SW480 (cell line): ENCODE measurements at regions not wholly inside any gene's neighbourhood (a gene's known extent, or its start where the extent isn't known, plus 50 kb on each side); places are given as distances from the start of the nearest gene placed in this dataset.
"Not testable (repeated sequence)": the region's sequence is repeated elsewhere in the genome, so short reads cannot be mapped to it uniquely, and the experiment has no call there.

Experiments
- DNase-seq: peaks from one replicate; pipeline ENCODE4 v3.0.0-alpha.2; 2016; ENCODE audit warnings: low spot score

- DNase-seq = no peak
Observed at GRCh38 chr3:161600173-161600572, 103.6 kb downstream of the OTOL1 start.

DNA sequence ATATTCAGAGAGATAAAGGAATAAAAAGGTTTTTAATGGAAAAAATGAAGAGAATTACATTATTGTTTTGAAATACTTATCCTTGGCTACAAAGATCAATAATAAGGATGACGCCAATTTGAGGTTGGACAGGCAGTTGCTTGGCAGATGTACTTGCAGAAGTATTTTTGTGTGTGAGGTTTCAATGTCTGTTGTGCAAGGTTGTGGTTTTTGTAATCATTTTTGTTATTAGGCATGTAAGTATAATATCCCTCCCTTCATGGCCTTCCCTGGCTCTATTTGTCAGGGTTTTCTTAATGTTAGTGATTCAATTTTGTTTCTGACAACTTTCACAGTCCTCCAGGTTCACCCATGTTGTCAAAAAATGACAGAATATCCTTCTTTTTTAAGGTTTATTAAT, 105.9 kb downstream of the OTOL1 start:
- DNase-seq = no peak

DNA sequence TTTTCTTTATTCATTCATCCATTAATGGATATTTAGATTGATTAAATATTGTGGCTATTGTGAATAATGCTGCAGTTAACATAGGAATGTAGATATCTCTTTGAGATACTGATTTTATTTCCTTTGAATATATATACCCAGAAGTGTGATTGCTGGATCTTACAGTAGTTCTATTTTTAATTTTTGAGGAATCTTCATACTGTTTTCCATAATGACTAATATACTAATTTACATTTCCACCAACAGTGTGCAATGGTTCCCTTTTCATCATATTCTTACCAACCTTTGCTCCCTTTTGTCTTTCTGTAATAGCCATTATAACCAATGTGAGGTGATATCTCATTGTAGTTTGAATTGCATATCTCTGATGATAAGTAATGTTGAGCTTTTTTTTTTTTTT, 106.3 kb downstream of the OTOL1 start:
- DNase-seq = no peak

GRCh38 chr3:161607056-161607455, 110.4 kb downstream of the OTOL1 start:
- DNase-seq = no peak

DNA sequence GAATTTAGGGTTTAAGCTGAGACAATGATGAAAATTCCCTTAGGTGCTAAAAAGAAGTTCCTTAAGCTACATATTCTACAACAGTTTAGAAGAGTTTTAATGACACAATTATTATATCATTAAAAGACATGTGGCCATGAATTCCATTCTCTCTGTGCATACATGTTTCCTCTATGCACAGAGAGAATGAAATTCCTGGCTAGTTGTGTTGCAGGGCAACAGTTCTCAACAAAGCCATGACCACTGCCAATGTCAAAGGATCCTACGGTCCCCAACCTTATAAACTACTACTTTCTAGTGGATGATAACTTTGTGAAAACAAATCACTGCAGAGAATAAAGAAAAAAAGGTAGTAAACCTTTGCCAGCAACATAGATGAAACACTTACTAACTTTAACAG, 122.7 kb downstream of the OTOL1 start:
- no peak for DNase-seq

DNA sequence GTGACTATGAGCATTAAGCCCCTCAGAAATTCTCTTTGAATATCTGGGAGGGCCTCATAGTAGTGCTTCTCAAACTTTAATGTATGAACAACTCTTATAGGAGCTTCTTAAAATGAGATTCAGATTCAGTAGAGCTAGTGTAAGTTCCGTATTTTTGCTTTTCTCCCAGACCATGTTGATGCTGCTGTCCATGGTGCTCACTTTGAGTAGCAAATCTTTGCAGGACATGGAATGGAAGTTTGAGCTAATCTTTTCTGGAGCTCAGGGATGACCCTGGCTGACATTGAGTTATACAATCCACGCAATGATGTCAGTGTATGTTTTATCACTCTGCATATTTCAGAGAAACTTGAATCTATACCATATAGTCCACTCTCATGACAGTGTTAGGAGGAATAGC, 134.2 kb downstream of the OTOL1 start:
- DNase-seq = no peak

DNA sequence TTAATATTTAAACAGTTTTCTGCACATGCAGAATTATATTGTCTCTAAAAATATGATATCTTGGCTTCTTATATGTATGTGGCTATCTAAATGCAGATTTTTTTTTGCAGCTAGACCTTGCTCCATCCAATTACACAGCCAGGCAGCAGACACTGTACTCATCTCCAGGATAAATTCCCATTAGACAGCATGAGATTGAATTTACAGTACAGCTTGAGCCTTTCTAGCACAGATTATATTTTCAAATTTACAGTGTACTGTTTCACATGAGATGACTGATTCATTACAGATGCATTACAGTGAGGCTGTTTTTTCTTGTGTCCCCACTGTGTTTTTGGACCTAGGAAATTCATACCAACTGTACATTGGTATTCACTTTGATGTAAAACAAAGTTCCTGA, 134.9 kb downstream of the OTOL1 start:
- no peak for DNase-seq

DNA sequence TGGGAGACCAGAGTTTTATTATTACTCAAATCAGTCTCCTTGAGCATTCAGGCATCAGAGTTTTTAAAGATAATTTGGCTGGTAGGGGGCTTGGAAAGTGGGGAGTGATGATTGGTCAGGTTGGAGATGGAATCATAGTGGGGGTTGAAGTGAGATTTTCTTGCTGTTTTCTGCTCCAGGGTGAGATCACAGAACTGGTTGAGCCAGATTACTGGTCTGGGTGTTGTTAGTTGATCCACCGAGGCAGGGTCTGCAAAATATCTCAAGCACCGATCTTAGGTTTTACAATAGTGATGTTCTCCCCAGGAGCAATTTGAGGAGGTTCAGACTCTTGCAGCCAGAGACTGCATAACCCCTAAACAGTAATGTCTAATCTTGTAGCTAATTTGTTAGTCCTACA, 141.0 kb downstream of the OTOL1 start:
- no peak for DNase-seq

- DNase-seq = not testable (repeated sequence)
Observed at GRCh38 chr3:161639095-161639494, 142.5 kb downstream of the OTOL1 start.

- no peak for DNase-seq
Observed at GRCh38 chr3:161640181-161640580, 143.6 kb downstream of the OTOL1 start.

GRCh38 chr3:161641287-161641686, 144.7 kb downstream of the OTOL1 start:
- DNase-seq = no peak

DNA sequence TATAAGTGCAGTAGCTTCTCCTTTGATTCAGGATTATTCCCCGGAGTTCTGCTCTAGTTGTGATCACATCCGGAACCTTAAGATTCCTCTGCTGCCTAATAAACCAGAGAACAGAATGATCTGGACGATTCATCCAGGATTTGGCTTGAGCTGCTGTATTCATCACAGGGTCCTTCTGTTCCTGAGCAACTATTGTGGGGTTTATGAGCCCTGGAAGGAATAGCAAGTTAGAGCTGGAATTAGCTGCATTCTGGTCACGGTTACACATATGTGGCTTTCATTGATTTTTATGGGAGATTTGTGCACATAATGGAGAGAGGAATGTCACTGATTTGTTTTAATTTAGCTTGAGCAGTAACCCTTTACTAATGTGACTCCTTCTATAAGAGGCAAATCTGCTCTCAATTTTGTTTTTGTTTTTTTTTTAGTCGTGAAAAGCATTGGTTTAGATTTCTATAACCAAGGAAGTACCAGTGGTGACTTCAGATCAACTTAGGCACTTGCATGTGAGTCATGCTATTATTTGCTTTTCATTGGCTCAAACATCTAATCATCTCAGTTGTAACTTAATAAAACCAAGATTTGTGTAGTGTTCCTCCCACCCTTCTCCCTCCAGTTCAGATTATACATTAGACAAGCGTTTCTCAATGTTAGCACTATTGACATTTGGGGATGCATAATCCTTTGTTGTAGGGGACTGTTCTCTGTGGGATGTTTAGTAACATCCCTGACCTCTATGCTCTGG, 148.5 kb downstream of the OTOL1 start:
- no peak for DNase-seq

- no peak for DNase-seq
Observed at GRCh38 chr3:161647936-161648470, 151.4 kb downstream of the OTOL1 start.

DNA sequence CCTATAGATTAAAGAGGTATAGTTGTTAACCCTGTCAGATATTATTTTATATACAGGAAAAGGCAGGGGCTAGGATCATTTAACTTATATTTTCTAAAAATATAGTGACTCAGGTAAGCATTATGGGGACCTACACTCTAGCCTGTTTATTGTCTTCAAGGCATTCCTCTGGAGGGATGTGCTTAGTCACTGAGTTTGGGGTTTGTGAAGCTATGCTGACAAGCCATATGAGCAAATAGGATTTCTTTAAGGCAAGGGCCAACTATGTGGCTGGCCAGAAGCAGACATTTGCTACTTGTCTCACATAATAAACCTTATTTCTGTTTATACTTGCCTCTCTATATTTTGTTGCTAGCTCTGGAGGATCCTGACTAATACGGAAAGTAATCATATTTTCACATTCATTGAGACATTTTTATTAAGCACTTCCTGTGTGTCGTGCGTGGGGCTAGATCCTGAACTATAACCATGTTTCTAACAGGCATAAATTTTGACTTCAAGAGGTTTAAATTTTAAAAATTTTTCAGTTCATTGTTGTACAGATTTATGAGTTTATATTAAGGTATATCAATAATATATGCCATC, 153.4 kb downstream of the OTOL1 start:
- no peak for DNase-seq

DNA sequence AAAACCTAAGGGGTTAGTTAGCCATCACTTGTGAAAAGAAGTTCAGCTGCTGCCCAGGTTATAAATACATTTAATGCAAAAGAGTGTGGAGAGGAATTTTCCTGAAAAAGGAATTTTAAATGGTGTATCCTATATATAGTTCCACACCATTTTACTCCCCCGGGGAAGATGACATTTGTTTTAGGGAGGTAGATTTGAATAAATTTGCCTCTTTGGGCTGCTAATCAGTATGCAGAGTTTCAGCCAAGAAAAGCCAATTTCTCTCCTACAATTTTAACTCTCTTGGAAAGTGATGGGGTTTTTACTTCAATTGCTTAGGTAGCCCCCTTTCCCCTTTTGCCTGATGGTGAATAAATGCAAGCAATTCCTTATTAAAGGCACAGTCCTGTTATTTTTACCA, 161.2 kb downstream of the OTOL1 start:
- no peak for DNase-seq

GRCh38 chr3:161671141-161671540, 174.5 kb downstream of the OTOL1 start:
- no peak for DNase-seq

DNA sequence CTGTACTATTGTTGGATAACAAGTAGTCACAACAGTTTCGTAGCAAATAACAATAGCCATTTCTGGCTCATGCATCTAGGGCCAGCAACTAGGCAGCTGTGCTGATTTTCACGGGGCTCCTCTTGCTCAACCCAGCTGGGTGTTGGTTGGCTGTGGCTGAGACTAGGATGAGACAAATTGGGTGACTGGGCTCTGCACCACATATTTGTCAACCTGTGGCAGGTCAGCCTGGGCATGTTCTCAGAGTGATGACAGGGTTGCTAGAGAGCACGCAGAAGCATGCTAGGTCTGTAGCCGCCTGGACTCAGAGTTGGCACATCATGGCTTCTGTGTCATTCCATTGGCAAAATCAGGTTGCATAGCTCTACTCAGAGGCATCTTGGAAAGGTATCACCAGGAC, 175.9 kb downstream of the OTOL1 start:
- no peak for DNase-seq

- no peak for DNase-seq
Observed at GRCh38 chr3:161673866-161674265, 177.3 kb downstream of the OTOL1 start.

- DNase-seq = no peak
Observed at GRCh38 chr3:161674402-161674801, 177.8 kb downstream of the OTOL1 start.

- not testable (repeated sequence) for DNase-seq
Observed at GRCh38 chr3:161681831-161682230, 185.2 kb downstream of the OTOL1 start.

DNA sequence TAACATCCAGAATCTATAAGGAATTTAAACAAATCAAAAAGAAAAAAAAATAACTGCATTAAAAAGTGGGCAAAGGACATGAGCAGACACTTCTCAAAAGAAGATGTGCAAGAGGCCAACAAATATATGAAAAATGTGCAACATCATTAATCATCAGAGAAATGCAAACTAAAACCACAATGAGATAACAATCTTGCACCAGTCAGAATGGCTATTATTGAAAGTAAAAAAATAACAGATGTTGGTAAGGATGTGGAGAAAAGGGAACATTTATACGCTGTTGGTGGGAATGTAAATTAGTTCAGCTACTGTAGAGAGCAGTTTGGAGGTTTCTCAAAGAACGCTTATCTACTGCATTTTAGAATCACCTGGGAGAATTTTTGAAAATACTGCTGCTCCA, 186.1 kb downstream of the OTOL1 start:
- DNase-seq = no peak

DNA sequence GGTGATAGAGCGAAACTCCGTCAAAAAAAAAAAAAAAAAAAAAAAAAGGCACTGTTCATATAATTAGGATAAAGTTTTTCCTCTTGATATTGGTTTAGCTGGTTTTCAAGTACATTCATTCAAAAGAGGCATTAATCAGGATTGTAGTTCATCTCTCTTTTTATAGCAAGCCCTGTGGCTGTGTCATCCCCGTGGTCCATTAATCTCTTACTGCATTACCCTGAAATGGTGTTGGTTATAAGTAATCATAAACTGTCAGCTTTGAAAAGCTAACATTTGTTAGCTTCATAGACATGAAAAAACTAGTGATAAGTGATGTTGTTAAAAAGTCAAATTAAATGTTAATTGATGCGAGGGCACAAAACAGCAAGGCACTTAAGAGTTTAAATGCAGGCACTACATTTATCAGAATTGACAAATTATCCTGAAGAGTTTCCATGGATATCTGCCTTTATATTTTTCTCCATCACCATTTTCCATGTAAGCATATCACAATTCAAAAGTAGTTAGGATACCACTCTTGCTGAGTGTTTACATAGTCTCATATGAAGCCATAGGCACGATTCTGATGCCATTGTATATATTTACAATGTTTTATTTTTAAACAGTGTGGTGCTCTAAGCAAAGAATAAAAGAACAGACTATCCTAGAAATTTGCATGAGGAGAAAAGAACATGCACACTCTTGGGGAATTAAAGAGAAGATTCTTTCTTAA, 193.1 kb downstream of the OTOL1 start:
- DNase-seq = no peak

DNA sequence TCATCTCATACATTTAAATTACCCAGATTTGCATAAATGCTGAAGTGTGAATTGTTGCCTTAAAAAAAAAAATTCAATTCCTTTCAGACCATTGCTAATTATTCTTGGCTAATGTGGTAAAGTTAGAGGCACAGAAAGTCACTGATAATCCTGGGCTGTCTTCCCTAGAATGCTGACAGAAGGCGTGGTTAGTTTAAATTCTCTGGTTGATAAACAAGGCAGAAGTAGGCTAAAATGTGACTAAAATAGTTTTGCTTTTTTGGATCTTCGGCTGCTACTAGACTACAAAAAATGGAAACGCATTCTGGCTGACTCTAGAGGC, 193.7 kb downstream of the OTOL1 start:
- no peak for DNase-seq
